Breast epithelium (tissue), 3 donors: ENCODE measurements at regions not wholly inside any gene's neighbourhood (a gene's known extent, or its start where the extent isn't known, plus 50 kb on each side); places are given as distances from the start of the nearest gene placed in this dataset.

ENCODE experiments used
- POLR2AphosphoS5 ChIP-seq, 3 donors: sonication (generic); formaldehyde crosslinking; IDR thresholded peaks; one replicate each; pipeline ENCODE4 v1.6.1; 2017; ENCODE audit warnings: antibody characterized with exemption in 3 of 3
- TF ChIP-seq, protein P1 (sequence below), 3 donors: fragments of 450-650 bp; IDR thresholded peaks; one replicate each; pipeline ENCODE4 v1.5.1; 2016 to 2017; ENCODE audit warnings: antibody characterized with exemption in 3 of 3, mild to moderate bottlenecking in 3 of 3, moderate library complexity in 3 of 3

DNA sequence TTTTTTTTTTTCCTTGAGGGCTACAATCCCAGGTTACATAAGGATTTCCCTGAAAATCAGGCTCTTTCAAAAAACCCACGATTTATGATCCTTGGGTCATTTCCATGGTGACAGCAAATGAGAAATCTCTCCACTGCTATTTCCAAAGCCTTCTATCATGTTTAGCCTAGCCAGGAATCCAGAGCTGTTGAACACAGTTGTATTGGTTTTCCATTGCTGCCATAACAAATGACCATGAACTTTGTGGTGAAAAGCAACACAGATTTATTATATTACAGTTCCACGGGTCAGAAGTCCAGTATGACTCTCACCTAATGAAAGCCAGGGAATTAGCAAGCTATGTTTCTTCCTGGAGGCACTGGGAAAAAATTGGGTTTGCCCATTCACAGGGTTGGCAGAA is 106.6 kb downstream of the MAF start:
- TF ChIP-seq POLR2AphosphoS5 (IDR thresholded peaks at IDR 0.05) = no peak
- TF ChIP-seq, protein P1, sequence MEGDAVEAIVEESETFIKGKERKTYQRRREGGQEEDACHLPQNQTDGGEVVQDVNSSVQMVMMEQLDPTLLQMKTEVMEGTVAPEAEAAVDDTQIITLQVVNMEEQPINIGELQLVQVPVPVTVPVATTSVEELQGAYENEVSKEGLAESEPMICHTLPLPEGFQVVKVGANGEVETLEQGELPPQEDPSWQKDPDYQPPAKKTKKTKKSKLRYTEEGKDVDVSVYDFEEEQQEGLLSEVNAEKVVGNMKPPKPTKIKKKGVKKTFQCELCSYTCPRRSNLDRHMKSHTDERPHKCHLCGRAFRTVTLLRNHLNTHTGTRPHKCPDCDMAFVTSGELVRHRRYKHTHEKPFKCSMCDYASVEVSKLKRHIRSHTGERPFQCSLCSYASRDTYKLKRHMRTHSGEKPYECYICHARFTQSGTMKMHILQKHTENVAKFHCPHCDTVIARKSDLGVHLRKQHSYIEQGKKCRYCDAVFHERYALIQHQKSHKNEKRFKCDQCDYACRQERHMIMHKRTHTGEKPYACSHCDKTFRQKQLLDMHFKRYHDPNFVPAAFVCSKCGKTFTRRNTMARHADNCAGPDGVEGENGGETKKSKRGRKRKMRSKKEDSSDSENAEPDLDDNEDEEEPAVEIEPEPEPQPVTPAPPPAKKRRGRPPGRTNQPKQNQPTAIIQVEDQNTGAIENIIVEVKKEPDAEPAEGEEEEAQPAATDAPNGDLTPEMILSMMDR (IDR thresholded peaks at IDR 0.05) = no peak
